ENCODE measurements at regions not wholly inside any gene's neighbourhood (a gene's known extent, or its start where the extent isn't known, plus 50 kb on each side); places are given as distances from the start of the nearest gene placed in this dataset.

- TF ChIP-seq CTCF (IDR thresholded peaks at IDR 0.05) (no peak), POLR2A (IDR thresholded peaks at IDR 0.05) (no peak)
Measured at GRCh38 chr3:153967260-153967659, 153.9 kb upstream of the ARHGEF26 start.
